ENCODE measurements at regions not wholly inside any gene's neighbourhood (a gene's known extent, or its start where the extent isn't known, plus 50 kb on each side); places are given as distances from the start of the nearest gene placed in this dataset.

DNA sequence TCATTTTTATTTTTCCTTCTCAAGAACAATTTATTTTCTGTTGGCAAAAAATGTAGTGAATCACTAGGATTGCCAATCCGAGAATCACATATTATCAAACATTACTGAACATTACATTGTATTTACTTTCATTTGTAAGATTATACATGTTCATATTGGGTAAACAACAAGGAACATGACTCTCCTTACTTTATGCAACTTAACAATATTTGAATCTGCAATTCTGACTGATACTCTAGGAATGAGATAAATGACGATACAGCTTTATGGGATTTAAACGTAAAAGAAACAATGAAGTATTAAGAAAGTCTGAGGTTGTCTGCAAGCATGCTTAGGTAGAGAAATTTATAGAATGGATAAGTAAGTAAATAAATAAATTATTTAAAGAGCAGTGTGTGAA, 2302.9 kb downstream of the MAT2B start:
- no peaks in the 10 kb centered on the region for H3K27me3 Mint-ChIP-seq
- no peak for ATAC-seq
- no peaks in the 10 kb centered on the region for H3K4me1 Mint-ChIP-seq
- peaks cover 3% of the 10 kb centered on the region for H3K9me3 Mint-ChIP-seq (ENCODE audit: low read depth)
- H3K27ac Mint-ChIP-seq = no peak overlapping the region
- ChIA-PET POLR2A (no interaction called here), CTCF (no interaction called here)
- DNase-seq = no peak
- H3K4me3 Mint-ChIP-seq = no peak overlapping the region
- intact Hi-C loops (cut with DNase I, micrococcal nuclease) = no loop called here
- H3K36me3 Mint-ChIP-seq (ENCODE audit: low read depth) = no peaks in the 10 kb centered on the region

DNA sequence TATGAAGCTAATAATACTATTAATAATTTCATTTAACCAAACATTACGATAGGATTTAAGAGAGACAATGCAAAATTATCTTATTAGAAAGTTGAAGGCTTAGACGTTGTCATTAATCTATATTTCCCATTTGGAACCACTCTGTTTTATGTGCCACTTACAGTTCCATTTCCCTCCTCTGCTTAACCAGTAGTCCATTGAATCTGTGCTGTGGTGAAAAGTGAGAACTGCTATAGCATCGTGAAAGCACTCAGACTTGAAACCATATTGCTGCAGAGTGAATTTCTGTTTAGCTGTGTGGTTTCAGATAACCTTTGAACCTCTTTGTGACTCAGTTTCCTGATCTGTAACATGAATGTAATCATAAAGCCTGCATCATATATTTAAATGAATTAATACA, 2304.5 kb downstream of the MAT2B start:
- Mint-ChIP-seq H3K27me3 (no peaks in the 10 kb centered on the region), H3K27ac (no peak overlapping the region)

DNA sequence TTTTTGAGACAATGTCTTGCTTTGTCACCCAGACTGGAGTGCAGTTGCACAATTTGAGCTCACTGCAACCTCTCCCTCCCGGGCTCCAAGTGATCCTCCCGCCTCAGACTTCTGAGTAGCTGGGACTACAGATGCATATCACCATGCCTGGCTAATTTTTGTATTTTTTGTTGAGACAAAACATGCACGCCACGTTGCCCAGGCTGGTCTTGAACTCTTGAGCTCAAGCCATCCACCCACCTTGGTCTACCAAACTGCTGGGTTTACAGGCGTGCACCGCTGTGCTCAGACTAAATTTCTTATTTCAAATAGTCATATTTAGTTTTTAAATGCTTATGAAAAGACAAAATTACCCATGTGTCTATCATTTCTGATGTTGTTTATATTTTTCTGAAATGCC, 2324.1 kb downstream of the MAT2B start:
- ATAC-seq (no peak), DNase-seq (no peak)
- POLR2A ChIA-PET = no interaction called here
- intact Hi-C loops (cut with DNase I, micrococcal nuclease) = no loop called here
- CTCF ChIA-PET = no interaction called here
- Mint-ChIP-seq H3K4me1 (no peaks in the 10 kb centered on the region), H3K27me3 (no peaks in the 10 kb centered on the region), H3K27ac (no peak overlapping the region), H3K9me3 (ENCODE audit: low read depth) (peaks cover 9% of the 10 kb centered on the region), H3K4me3 (no peak overlapping the region), H3K36me3 (ENCODE audit: low read depth) (no peaks in the 10 kb centered on the region)

More for the DNA sequence above, 2304.5 kb downstream of the MAT2B start:
- intact Hi-C loops (cut with DNase I, micrococcal nuclease) = no loop called here
- ATAC-seq = no peak
- no peaks in the 10 kb centered on the region for H3K4me1 Mint-ChIP-seq
- H3K36me3 Mint-ChIP-seq (ENCODE audit: low read depth) = no peaks in the 10 kb centered on the region
- CTCF ChIA-PET = no interaction called here
- POLR2A ChIA-PET = no interaction called here
- H3K9me3 Mint-ChIP-seq (ENCODE audit: low read depth) = no peaks in the 10 kb centered on the region
- no peak overlapping the region for H3K4me3 Mint-ChIP-seq
- DNase-seq = no peak

DNA sequence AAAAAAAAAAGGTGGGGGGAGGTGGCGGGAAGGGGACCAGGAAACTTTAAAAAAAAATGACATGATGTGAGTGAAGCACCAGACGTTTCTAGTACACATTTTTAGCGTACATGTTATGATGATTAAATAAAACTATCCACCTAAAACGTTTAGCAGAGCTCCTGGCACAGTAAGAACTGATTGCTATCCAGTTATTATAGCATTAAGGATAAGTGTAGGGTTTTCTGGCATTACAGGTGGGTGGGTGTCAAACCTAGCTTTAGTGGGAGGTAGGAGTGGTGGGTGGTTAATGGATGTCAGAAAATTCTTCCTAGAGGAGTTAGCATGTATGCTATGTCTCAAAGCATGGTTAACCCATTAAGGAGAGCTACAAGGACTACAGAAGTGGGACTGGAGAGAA, 2329.5 kb downstream of the MAT2B start:
- DNase-seq = no peak
- Mint-ChIP-seq H3K27me3 (no peaks in the 10 kb centered on the region), H3K4me1 (no peaks in the 10 kb centered on the region), H3K36me3 (ENCODE audit: low read depth) (no peaks in the 10 kb centered on the region), H3K4me3 (no peak overlapping the region), H3K9me3 (ENCODE audit: low read depth) (peaks cover 3% of the 10 kb centered on the region), H3K27ac (no peak overlapping the region)
- intact Hi-C loops (cut with DNase I, micrococcal nuclease) = no loop called here
- ChIA-PET POLR2A (no interaction called here), CTCF (no interaction called here)
- ATAC-seq = no peak

DNA sequence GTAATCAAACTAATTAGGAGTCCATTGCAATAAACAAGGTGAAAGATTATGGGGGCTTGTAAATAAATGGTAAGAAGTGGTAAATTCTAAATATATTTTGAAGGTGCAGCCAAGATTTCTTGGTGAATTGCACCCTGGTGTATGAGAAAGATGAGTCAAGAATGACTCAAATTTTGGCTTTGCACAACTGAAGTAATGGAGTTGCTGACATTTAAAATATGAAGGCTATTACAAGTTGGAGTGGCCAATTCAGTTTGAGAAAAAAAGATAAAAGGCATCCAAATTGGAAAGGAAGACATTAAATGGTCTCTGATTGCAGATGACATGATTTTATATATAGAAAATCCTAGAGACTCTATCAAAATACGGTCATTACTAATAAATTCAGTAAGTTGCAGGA, 2330.6 kb downstream of the MAT2B start:
- ATAC-seq (no peak), DNase-seq (no peak)
- Mint-ChIP-seq H3K27me3 (no peaks in the 10 kb centered on the region), H3K36me3 (ENCODE audit: low read depth) (no peaks in the 10 kb centered on the region), H3K4me1 (no peaks in the 10 kb centered on the region), H3K4me3 (no peak overlapping the region), H3K27ac (no peak overlapping the region), H3K9me3 (ENCODE audit: low read depth) (peaks cover 3% of the 10 kb centered on the region)
- ChIA-PET CTCF (no interaction called here), POLR2A (no interaction called here)
- intact Hi-C loops (cut with DNase I, micrococcal nuclease) = no loop called here

DNA sequence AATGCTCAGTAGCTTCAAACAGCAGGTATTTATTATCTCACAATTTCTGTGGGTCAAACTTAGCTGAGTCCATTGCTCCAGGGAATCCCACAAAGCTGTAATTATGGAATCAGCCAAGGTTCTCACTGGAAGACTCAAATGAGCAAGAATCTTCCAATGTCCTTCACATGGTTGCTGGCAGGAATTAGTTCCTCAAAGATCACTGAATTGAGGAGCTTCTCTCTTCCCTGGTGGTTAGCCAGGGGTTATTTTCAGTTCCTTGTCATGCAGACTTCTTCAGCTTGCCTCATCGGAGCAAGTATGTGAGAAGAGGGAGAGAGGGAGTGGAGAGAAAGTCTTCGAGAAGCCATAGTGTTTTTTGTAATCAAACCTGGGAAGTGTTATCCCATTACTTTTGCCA, 2331.9 kb downstream of the MAT2B start:
- POLR2A ChIA-PET = no interaction called here
- CTCF ChIA-PET = no interaction called here
- intact Hi-C loops (cut with DNase I, micrococcal nuclease) = no loop called here
- no peaks in the 10 kb centered on the region for H3K36me3 Mint-ChIP-seq (ENCODE audit: low read depth)
- H3K9me3 Mint-ChIP-seq (ENCODE audit: low read depth) = no peaks in the 10 kb centered on the region
- no peaks in the 10 kb centered on the region for H3K27me3 Mint-ChIP-seq
- no peak for DNase-seq
- ATAC-seq = no peak
- H3K4me1 Mint-ChIP-seq = no peaks in the 10 kb centered on the region
- no peak overlapping the region for H3K4me3 Mint-ChIP-seq
- H3K27ac Mint-ChIP-seq = no peak overlapping the region

DNA sequence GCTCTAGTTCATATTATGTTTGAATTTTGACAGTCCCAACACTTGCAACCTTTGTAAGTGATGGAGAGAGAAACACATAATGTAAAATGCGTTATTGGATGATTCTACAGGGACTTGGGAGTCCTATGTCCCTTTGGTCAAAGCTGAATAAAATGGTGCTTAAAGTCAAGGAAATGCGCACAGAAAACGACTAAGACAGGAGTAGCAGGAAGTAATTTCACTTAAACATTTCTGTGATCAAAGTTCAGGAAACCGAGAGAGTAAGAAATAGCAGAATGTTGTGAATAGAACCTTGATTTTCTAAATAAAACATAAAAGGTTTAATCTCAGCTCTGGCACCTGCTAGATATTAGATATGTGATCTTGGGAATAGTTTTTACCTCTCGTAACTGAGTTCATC, 2339.2 kb downstream of the MAT2B start:
- Mint-ChIP-seq H3K4me3 (no peak overlapping the region), H3K4me1 (no peaks in the 10 kb centered on the region), H3K27me3 (no peaks in the 10 kb centered on the region), H3K27ac (no peak overlapping the region), H3K36me3 (ENCODE audit: low read depth) (no peaks in the 10 kb centered on the region), H3K9me3 (ENCODE audit: low read depth) (peaks cover 11% of the 10 kb centered on the region)
- intact Hi-C loops (cut with DNase I, micrococcal nuclease) = no loop called here
- ChIA-PET POLR2A (no interaction called here), CTCF (interaction anchor here (0.7 kb wide), 1 partner anchor 27 kb away, joined by 3 read pairs; no protein-coding TSS in a partner anchor)
- DNase-seq = no peak
- ATAC-seq = no peak

DNA sequence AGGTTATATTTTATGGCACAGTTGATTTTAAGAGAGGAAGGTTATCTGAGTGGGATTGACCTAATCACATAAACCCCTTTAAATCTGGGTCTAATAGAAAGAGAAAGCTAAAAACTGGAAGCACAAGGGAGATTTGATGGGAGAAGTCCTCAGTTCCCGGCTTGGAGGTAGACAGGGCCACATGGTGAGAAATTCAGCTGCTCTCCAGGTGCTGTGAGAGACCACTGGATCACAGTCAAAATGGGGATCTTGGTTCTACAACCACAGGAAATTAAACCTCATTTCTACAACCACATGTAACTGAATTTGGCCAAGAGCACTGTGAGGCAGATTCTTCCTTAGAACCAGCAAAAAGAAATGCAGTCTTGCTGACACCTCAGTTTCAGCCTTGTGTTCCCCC, 2352.7 kb downstream of the MAT2B start:
- intact Hi-C loops (cut with DNase I, micrococcal nuclease) = no loop called here
- no peak for DNase-seq
- Mint-ChIP-seq H3K36me3 (ENCODE audit: low read depth) (no peaks in the 10 kb centered on the region), H3K27me3 (no peaks in the 10 kb centered on the region), H3K27ac (no peak overlapping the region), H3K9me3 (ENCODE audit: low read depth) (peaks cover 16% of the 10 kb centered on the region), H3K4me1 (no peaks in the 10 kb centered on the region), H3K4me3 (no peak overlapping the region)
- POLR2A ChIA-PET = no interaction called here
- CTCF ChIA-PET = no interaction called here
- ATAC-seq = no peak

DNA sequence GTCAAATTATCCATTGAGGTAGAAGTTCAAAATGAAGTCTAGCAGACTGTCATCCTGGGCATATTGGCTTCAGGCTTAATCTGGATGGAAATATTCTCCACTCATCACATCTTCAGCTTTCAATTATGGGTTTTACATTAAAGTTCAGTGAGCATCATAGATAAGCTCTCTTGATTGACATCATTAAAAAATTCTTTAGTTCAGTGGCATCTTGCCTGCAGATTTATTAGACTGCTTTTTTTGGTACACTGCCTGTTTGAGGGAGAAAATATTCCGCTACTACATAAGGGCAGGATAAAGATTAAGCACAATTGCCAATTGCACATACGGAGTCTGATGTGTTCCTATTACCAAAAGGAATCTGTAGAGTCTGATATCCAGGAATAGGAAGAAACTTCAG, 2353.8 kb downstream of the MAT2B start:
- POLR2A ChIA-PET = no interaction called here

DNA sequence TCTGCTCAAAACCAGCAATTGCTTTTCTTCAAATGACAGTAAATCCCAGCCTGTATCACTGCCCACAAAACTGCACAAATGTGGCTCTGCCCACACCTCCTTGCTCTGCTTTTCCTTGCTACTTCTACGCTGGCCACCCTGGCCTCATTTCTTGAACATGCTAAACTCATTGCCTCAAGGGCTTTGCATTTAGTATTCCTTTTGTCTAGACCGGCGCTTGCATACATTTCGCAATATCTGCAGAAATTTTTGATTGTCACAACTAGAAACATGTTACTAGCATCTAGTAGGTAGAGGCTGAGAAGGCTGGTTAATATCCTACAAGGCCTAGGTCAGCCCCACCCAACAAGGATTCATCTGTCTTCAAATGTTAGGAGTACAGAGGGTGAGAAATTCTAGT, 2357.8 kb downstream of the MAT2B start:
- no peak for ATAC-seq
- Mint-ChIP-seq H3K27ac (no peak overlapping the region), H3K27me3 (no peaks in the 10 kb centered on the region), H3K9me3 (ENCODE audit: low read depth) (peaks cover 8% of the 10 kb centered on the region), H3K4me1 (no peaks in the 10 kb centered on the region), H3K4me3 (no peak overlapping the region), H3K36me3 (ENCODE audit: low read depth) (no peaks in the 10 kb centered on the region)
- ChIA-PET POLR2A (no interaction called here), CTCF (no interaction called here)
- no peak for DNase-seq
- intact Hi-C loops (cut with DNase I, micrococcal nuclease) = no loop called here

More for the DNA sequence above, 2353.8 kb downstream of the MAT2B start:
- no peak for ATAC-seq
- peaks cover 17% of the 10 kb centered on the region for H3K9me3 Mint-ChIP-seq (ENCODE audit: low read depth)
- no peak overlapping the region for H3K4me3 Mint-ChIP-seq
- no peak for DNase-seq
- H3K4me1 Mint-ChIP-seq = no peaks in the 10 kb centered on the region
- H3K36me3 Mint-ChIP-seq (ENCODE audit: low read depth) = no peaks in the 10 kb centered on the region
- intact Hi-C loops (cut with DNase I, micrococcal nuclease) = no loop called here
- no peak overlapping the region for H3K27ac Mint-ChIP-seq
- CTCF ChIA-PET = no interaction called here
- no peaks in the 10 kb centered on the region for H3K27me3 Mint-ChIP-seq

DNA sequence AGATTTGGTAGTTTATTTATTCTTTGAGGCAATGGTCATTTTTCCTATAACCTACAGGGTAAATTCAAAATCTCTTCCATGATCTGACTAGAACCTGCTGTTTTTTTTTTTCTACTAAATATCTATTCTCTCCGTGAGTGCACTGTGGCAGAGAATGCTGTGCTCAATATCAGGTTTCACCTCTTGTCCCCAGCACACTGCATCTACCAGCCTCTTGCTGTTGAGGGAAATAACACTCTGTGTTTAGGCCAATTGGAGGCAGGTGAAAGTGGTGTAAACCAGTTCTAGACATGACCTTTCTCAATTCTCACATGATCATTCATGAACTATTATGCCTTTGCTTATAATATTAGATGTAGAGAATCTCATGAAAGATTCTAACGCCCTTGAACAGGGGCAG, 2365.9 kb downstream of the MAT2B start:
- ChIA-PET CTCF (no interaction called here), POLR2A (no interaction called here)
- intact Hi-C loops (cut with DNase I, micrococcal nuclease) = no loop called here
- Mint-ChIP-seq H3K9me3 (ENCODE audit: low read depth) (peaks cover 8% of the 10 kb centered on the region), H3K36me3 (ENCODE audit: low read depth) (no peaks in the 10 kb centered on the region), H3K27me3 (no peaks in the 10 kb centered on the region), H3K27ac (no peak overlapping the region), H3K4me1 (no peaks in the 10 kb centered on the region), H3K4me3 (no peak overlapping the region)
- ATAC-seq (no peak), DNase-seq (no peak)

DNA sequence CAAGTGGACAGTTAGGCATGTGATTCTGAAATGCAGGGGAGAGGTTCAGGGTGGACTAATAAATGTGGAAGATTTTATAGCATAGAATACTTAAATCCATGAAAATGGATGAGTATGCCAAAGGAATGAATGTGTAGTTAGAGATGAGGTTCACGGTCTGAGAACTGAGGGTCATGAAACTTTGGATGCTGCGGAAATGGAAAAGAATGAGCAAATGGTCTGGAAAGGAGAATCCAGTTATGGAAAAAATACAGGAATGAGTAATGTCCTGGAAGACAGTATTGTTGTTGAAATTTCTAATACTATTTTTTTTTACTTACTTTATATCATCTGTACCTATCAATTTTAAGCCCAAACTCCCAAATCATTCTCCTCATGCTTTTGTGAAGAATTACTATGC, 2369.4 kb downstream of the MAT2B start:
- CTCF ChIA-PET = no interaction called here

DNA sequence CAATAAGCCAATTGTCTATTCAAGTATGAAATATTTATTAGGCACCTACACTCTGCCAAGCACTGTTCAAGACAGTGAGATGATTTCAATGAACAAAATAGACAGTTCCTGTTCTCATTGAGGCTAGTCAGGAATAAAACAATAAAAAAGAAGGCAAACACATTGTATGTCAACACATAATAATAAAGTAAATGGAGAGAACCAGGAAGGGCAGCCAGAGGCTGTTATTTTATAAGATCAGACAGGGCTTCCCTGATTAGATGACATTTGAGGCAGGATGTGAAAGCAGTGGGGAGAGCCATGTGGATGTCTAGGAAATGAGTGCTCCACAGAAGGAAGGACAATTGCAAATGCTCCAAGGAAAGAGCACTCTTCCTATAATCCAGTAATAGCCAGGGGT, 2371.1 kb downstream of the MAT2B start:
- no peak overlapping the region for H3K27ac Mint-ChIP-seq
- H3K4me1 Mint-ChIP-seq = no peaks in the 10 kb centered on the region
- intact Hi-C loops (cut with DNase I, micrococcal nuclease) = no loop called here
- H3K27me3 Mint-ChIP-seq = no peaks in the 10 kb centered on the region
- CTCF ChIA-PET = no interaction called here
- no peaks in the 10 kb centered on the region for H3K36me3 Mint-ChIP-seq (ENCODE audit: low read depth)
- H3K9me3 Mint-ChIP-seq (ENCODE audit: low read depth) = peaks cover 16% of the 10 kb centered on the region
- no peak for DNase-seq
- H3K4me3 Mint-ChIP-seq = no peak overlapping the region
- POLR2A ChIA-PET = no interaction called here
- ATAC-seq = no peak

More for the DNA sequence above, 2369.4 kb downstream of the MAT2B start:
- no peak for DNase-seq
- Mint-ChIP-seq H3K36me3 (ENCODE audit: low read depth) (no peaks in the 10 kb centered on the region), H3K4me1 (no peaks in the 10 kb centered on the region), H3K4me3 (no peak overlapping the region), H3K27ac (no peak overlapping the region), H3K27me3 (no peaks in the 10 kb centered on the region), H3K9me3 (ENCODE audit: low read depth) (peaks cover 17% of the 10 kb centered on the region)
- no peak for ATAC-seq
- POLR2A ChIA-PET = no interaction called here
- intact Hi-C loops (cut with DNase I, micrococcal nuclease) = no loop called here
